ENCODE measurements at regions not wholly inside any gene's neighbourhood (a gene's known extent, or its start where the extent isn't known, plus 50 kb on each side); places are given as distances from the start of the nearest gene placed in this dataset.

DNA sequence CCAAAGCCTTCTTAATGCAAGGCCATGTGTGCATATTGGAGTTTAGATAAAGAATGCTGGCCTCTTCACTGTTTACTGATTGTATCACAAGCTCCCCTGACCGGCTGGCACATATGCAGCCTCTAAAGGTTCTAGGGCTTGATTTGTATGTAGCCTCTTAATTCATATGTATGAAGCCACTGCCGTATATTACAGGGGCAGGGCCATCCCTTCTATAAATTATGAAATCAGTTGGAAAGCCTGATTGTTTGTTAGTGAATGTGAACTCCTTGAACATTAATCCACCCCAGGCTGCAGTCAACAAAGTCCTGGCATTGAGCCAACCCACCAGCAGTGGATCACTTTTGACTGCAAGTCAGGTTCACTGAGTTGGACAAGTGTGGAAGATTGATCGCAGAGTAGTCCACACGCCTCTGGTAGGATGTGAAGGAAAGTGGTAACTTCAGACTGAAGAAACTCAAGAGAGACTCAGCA lies 61.6 kb upstream of the PARD3B start:
- no peak for ATAC-seq
- no peaks in the 10 kb centered on the region for H3K27me3 ChIP-seq (ENCODE audit: control insufficient read depth, insufficient read depth, low read length)
- H3K4me3 Mint-ChIP-seq = no peak overlapping the region
- no peak overlapping the region for H3K27ac ChIP-seq (ENCODE audit: low read length)
- no peaks in the 10 kb centered on the region for H3K9me3 Mint-ChIP-seq
- WGBS (ENCODE audit: insufficient coverage) = 56% methylated on average over 4 of the region's 4 CpGs
- no peak for DNase-seq
- peaks cover 0 to 3% of the 10 kb centered on the region in 2 donors for H3K27me3 Mint-ChIP-seq (ENCODE audit: low read depth in 2 of 2)
- TF ChIP-seq CTCF (IDR thresholded peaks at IDR 0.05) = no peak
- no peaks in the 10 kb centered on the region for H3K9me3 ChIP-seq (ENCODE audit: control insufficient read depth, insufficient read depth, low read length)
- no peak overlapping the region for H3K4me3 ChIP-seq (ENCODE audit: low read length)
- intact Hi-C loops (cut with micrococcal nuclease) = no loop called here
- no peaks in the 10 kb centered on the region for H3K4me1 ChIP-seq (ENCODE audit: control insufficient read depth, insufficient read depth, low read length)
- no peaks in the 10 kb centered on the region for H3K36me3 Mint-ChIP-seq
- no peak overlapping the region for H3K27ac Mint-ChIP-seq
- no peaks in the 10 kb centered on the region for H3K4me1 Mint-ChIP-seq
- H3K36me3 ChIP-seq (ENCODE audit: control insufficient read depth, insufficient read depth, low read length) = no peaks in the 10 kb centered on the region

GRCh38 chr2:204486321-204486720 lies 59.0 kb upstream of the PARD3B start:
- peaks cover 0 to 3% of the 10 kb centered on the region in 2 donors for H3K27me3 Mint-ChIP-seq (ENCODE audit: low read depth in 2 of 2)
- H3K27me3 ChIP-seq (ENCODE audit: control insufficient read depth, insufficient read depth, low read length) = no peaks in the 10 kb centered on the region
- DNase-seq = no peak
- ATAC-seq = no peak
- no peak overlapping the region for H3K27ac ChIP-seq (ENCODE audit: low read length)
- H3K4me1 ChIP-seq (ENCODE audit: control insufficient read depth, insufficient read depth, low read length) = no peaks in the 10 kb centered on the region
- WGBS (ENCODE audit: insufficient coverage) = 86% methylated on average over 3 of the region's 3 CpGs
- H3K4me1 Mint-ChIP-seq = no peaks in the 10 kb centered on the region
- no peak overlapping the region for H3K4me3 ChIP-seq (ENCODE audit: low read length)
- intact Hi-C loops (cut with micrococcal nuclease) = no loop called here
- TF ChIP-seq CTCF (IDR thresholded peaks at IDR 0.05) = no peak
- no peak overlapping the region for H3K4me3 Mint-ChIP-seq
- H3K9me3 Mint-ChIP-seq = no peaks in the 10 kb centered on the region
- H3K36me3 ChIP-seq (ENCODE audit: control insufficient read depth, insufficient read depth, low read length) = no peaks in the 10 kb centered on the region
- no peak overlapping the region for H3K27ac Mint-ChIP-seq
- H3K9me3 ChIP-seq (ENCODE audit: control insufficient read depth, insufficient read depth, low read length) = no peaks in the 10 kb centered on the region
- no peaks in the 10 kb centered on the region for H3K36me3 Mint-ChIP-seq

- no peak overlapping the region for H3K4me3 Mint-ChIP-seq
- no peak for ATAC-seq
- intact Hi-C loops (cut with micrococcal nuclease) = no loop called here
- Histone ChIP-seq H3K9me3 (ENCODE audit: control insufficient read depth, insufficient read depth, low read length) (no peaks in the 10 kb centered on the region), H3K27me3 (ENCODE audit: control insufficient read depth, insufficient read depth, low read length) (no peaks in the 10 kb centered on the region), H3K4me3 (ENCODE audit: low read length) (no peak overlapping the region), H3K4me1 (ENCODE audit: control insufficient read depth, insufficient read depth, low read length) (no peaks in the 10 kb centered on the region), H3K27ac (ENCODE audit: low read length) (no peak overlapping the region), H3K36me3 (ENCODE audit: control insufficient read depth, insufficient read depth, low read length) (no peaks in the 10 kb centered on the region)
- H3K27ac Mint-ChIP-seq = no peak overlapping the region
- peaks cover 0 to 3% of the 10 kb centered on the region in 2 donors for H3K27me3 Mint-ChIP-seq (ENCODE audit: low read depth in 2 of 2)
- H3K36me3 Mint-ChIP-seq = no peaks in the 10 kb centered on the region
- TF ChIP-seq CTCF (IDR thresholded peaks at IDR 0.05) = no peak
- WGBS (ENCODE audit: insufficient coverage) = 78% methylated on average over 1 of the region's 2 CpGs
- H3K4me1 Mint-ChIP-seq = no peaks in the 10 kb centered on the region
- no peaks in the 10 kb centered on the region for H3K9me3 Mint-ChIP-seq
- DNase-seq = no peak
Measured at GRCh38 chr2:204486805-204487204, 58.5 kb upstream of the PARD3B start.

DNA sequence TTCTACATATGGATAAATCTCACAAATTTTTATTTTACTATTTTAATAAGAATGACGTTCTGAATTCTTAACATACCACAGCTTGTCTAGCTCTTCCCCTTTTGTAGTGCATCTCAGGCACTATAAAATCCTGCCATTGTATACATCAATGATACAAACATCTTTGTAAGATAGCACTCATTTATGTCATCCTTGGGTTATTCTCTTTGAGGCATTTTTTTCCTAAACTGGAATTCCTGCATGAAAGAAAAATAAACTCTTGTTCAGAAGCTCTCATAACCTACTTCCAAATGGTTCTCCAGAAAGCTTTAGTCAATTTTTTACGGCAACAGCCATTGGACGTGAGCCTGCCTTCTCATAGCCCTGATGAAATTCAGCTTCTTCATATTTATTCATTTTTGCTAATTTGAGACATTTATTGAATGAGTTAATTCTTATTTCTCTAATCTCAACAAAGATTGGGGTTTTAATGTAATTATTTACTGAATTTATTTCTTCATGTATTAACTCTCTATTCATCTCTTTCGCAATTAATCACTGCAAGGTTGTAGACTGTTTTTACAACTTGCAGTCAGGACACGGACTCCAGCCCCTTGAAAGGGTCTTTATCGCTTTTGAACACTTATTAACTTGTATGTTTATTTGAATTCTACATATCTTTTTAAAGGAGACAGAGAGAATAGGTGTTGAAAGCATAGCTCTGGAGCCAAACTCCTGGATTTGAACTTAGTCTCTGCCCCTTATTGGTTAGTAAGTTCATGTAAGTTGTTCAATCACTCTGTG lies 57.6 kb upstream of the PARD3B start:
- ATAC-seq (no peak), DNase-seq (no peak)
- Mint-ChIP-seq H3K4me1 (no peaks in the 10 kb centered on the region), H3K9me3 (no peaks in the 10 kb centered on the region), H3K36me3 (no peaks in the 10 kb centered on the region), H3K4me3 (no peak overlapping the region), H3K27me3 (ENCODE audit: low read depth in 2 of 2) (peaks cover 0 to 3% of the 10 kb centered on the region in 2 donors), H3K27ac (no peak overlapping the region)
- no peak for TF ChIP-seq CTCF (IDR thresholded peaks at IDR 0.05)
- Histone ChIP-seq H3K4me1 (ENCODE audit: control insufficient read depth, insufficient read depth, low read length) (no peaks in the 10 kb centered on the region), H3K36me3 (ENCODE audit: control insufficient read depth, insufficient read depth, low read length) (no peaks in the 10 kb centered on the region), H3K27me3 (ENCODE audit: control insufficient read depth, insufficient read depth, low read length) (no peaks in the 10 kb centered on the region), H3K9me3 (ENCODE audit: control insufficient read depth, insufficient read depth, low read length) (no peaks in the 10 kb centered on the region), H3K4me3 (ENCODE audit: low read length) (no peak overlapping the region), H3K27ac (ENCODE audit: low read length) (no peak overlapping the region)
- WGBS (ENCODE audit: insufficient coverage) = 87% methylated on average over 3 of the region's 6 CpGs
- intact Hi-C loops (cut with micrococcal nuclease) = no loop called here
